CD4-positive, CD25-positive, alpha-beta regulatory T cell (primary cell): ENCODE measurements at regions not wholly inside any gene's neighbourhood (a gene's known extent, or its start where the extent isn't known, plus 50 kb on each side); places are given as distances from the start of the nearest gene placed in this dataset.
"Not testable (repeated sequence)": the region's sequence is repeated elsewhere in the genome, so short reads cannot be mapped to it uniquely, and the experiment has no call there.

ENCODE experiments used
- ATAC-seq, 2 donors: fragments of 150-1000 bp; cut with Tn5 transposase; one replicate each; pipeline ENCODE4 v1.10.0; 2021; ENCODE audit warnings: low read depth in 2 of 2, moderate number of reproducible peaks in 2 of 2, moderate library complexity in 1 of 2
- DNase-seq, 3 donors: peaks; one replicate each; pipeline versions ENCODE4 v3.0.0 to v3.0.0-alpha.2; 2012 to 2022; ENCODE audit warnings: mixed read lengths in 1 of 3
- H3K27ac ChIP-seq: one replicate; pipeline ENCODE4 v1.7.0; 2013; ENCODE audit warnings: mild to moderate bottlenecking, low read length; ENCODE audit not compliant: insufficient read depth, poor library complexity, severe bottlenecking
- H3K27me3 ChIP-seq: one replicate; pipeline ENCODE4 v1.7.0; 2013; ENCODE audit warnings: low read length; ENCODE audit not compliant: control insufficient read depth, insufficient read depth
- H3K36me3 ChIP-seq: one replicate; pipeline ENCODE4 v1.7.0; 2013; ENCODE audit warnings: mild to moderate bottlenecking, low read length, moderate library complexity; ENCODE audit not compliant: control insufficient read depth, insufficient read depth
- H3K4me1 ChIP-seq: 2 replicates; pipeline ENCODE4 v1.7.0; 2013; ENCODE audit warnings: mild to moderate bottlenecking, low read length; ENCODE audit not compliant: insufficient read depth, control insufficient read depth, poor library complexity, severe bottlenecking
- H3K4me3 ChIP-seq: one replicate; pipeline ENCODE4 v1.7.0; 2013; ENCODE audit warnings: low read depth, mild to moderate bottlenecking, low read length, moderate library complexity
- H3K9me3 ChIP-seq, 2 experiments: 1 replicate in 1 of 2; 2 replicates in 1 of 2; pipeline ENCODE4 v1.7.0; 2013; ENCODE audit warnings: low read length in 2 of 2, mild to moderate bottlenecking in 1 of 2, moderate library complexity in 1 of 2; ENCODE audit not compliant: control insufficient read depth in 2 of 2
- H3K27ac Mint-ChIP-seq, 3 donors: one replicate each; pipeline ENCODE4 v1.8.0; 2020 to 2022; ENCODE audit warnings: mild to moderate bottlenecking in 3 of 3, mixed read lengths in 3 of 3, moderate library complexity in 2 of 3
- H3K27me3 Mint-ChIP-seq: one replicate; pipeline ENCODE4 v1.8.0; 2022; ENCODE audit warnings: mild to moderate bottlenecking, mixed read lengths
- H3K36me3 Mint-ChIP-seq: one replicate; pipeline ENCODE4 v1.8.0; 2020; ENCODE audit warnings: mixed read lengths
- H3K4me1 Mint-ChIP-seq, 4 donors: one replicate each; pipeline ENCODE4 v1.8.0; 2020 to 2022; ENCODE audit warnings: mixed read lengths in 4 of 4, mild to moderate bottlenecking in 1 of 4
- H3K4me3 Mint-ChIP-seq, 4 donors: one replicate each; pipeline ENCODE4 v1.8.0; 2020 to 2022; ENCODE audit warnings: mild to moderate bottlenecking in 4 of 4, mixed read lengths in 4 of 4, moderate library complexity in 3 of 4
- H3K9me3 Mint-ChIP-seq, 7 donors: one replicate each; pipeline ENCODE4 v1.8.0; 2020 to 2022; ENCODE audit warnings: mixed read lengths in 7 of 7, mild to moderate bottlenecking in 3 of 7, moderate library complexity in 2 of 7

DNA sequence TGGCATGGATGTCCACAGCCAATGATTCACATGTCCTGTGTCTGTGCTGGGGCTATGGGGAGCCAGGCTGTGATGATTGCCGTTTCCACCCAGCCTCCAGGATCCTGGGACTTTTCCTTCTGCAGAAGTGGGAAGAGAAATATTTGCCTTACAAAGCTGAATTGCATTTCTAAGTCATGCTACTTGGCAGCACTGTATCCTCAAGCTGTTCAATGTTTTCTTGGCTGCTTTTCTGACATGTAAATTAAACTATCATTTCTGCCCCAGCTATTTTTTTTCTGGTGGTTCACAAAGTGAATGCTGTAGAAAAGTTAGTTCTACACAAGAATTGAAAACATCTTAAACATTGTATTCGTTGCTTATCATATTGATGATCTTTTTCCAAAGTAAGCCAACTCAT lies 51.9 kb upstream of the TCERG1L start:
- no peak for ATAC-seq

DNA sequence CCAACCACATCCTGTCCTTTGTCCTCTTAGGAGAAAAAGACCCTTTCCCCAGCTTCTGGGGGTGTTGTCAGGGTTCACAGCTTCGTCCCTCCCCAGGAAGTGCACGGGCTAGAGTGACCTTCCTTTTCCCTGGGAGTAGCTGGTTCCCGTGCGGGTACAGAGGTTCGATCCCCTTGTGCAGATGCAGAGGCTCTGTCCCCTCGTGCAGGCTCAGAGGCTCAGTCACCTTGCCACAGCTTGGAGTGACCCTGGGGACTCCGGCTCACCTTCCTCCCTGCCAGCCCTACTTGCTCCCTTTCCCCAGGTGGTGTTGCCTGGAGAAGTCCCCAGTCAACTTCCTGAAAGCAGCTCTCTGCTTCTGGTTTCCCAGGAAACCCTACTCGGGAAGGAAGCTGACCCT lies 60.0 kb upstream of the TCERG1L start:
- Histone ChIP-seq H3K27ac (no peak overlapping the region), H3K27me3 (no peaks in the 10 kb centered on the region), H3K4me3 (no peak overlapping the region), H3K36me3 (no peaks in the 10 kb centered on the region), H3K4me1 (no peaks in the 10 kb centered on the region), H3K9me3 (peaks cover 2 to 4% of the 10 kb centered on the region in 2 experiments)
- DNase-seq (no peak), ATAC-seq (no peak)
- H3K4me1 Mint-ChIP-seq, result no peaks in the 10 kb centered on the region
- no peak overlapping the region for H3K27ac Mint-ChIP-seq
- no peaks in the 10 kb centered on the region for H3K27me3 Mint-ChIP-seq
- H3K9me3 Mint-ChIP-seq, result peaks cover 0 to 21% (median 3%) of the 10 kb centered on the region in 7 donors
- H3K36me3 Mint-ChIP-seq, result no peaks in the 10 kb centered on the region
- H3K4me3 Mint-ChIP-seq, result no peak overlapping the region

More for the DNA sequence above, 51.9 kb upstream of the TCERG1L start:
- H3K36me3 ChIP-seq, result no peaks in the 10 kb centered on the region
- peaks cover 0 to 16% (median 5%) of the 10 kb centered on the region in 7 donors for H3K9me3 Mint-ChIP-seq
- no peaks in the 10 kb centered on the region for H3K27me3 Mint-ChIP-seq
- H3K4me1 Mint-ChIP-seq, result no peaks in the 10 kb centered on the region
- H3K9me3 ChIP-seq, result peaks cover 0 to 1% of the 10 kb centered on the region in 2 experiments
- H3K4me1 ChIP-seq, result no peaks in the 10 kb centered on the region
- no peak for DNase-seq
- H3K27me3 ChIP-seq, result no peaks in the 10 kb centered on the region
- no peaks in the 10 kb centered on the region for H3K36me3 Mint-ChIP-seq
- no peak overlapping the region for H3K4me3 Mint-ChIP-seq
- no peak overlapping the region for H3K4me3 ChIP-seq
- no peak overlapping the region for H3K27ac ChIP-seq
- H3K27ac Mint-ChIP-seq, result no peak overlapping the region

DNA sequence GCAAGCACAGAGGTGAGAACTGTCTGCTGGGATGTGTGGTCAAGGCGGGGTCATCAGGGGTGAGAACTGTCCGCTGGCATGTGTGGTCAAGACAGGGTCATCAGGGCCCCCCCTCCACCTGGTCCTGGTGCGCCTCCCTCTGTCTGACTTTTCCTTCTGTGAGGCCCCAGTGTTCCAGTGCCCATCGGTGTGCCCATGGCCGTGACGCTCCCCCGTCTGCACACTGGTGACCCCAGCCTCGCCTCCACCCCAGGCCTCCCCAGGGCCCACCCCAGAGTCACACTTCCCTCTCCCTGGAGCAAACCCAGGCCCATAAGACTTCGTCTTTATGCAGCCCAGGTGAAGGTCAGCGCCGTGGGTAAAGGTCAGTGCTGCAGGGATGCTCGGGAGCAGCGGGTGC lies 70.1 kb upstream of the TCERG1L start:
- H3K4me3 Mint-ChIP-seq, result no peak overlapping the region
- H3K27ac ChIP-seq, result no peak overlapping the region
- no peak overlapping the region for H3K27ac Mint-ChIP-seq
- no peaks in the 10 kb centered on the region for H3K36me3 ChIP-seq
- H3K9me3 ChIP-seq, result no peaks in the 10 kb centered on the region
- H3K4me1 Mint-ChIP-seq, result no peaks in the 10 kb centered on the region
- no peaks in the 10 kb centered on the region for H3K27me3 ChIP-seq
- H3K4me3 ChIP-seq, result no peak overlapping the region
- H3K4me1 ChIP-seq, result no peaks in the 10 kb centered on the region
- peaks cover 4% of the 10 kb centered on the region for H3K27me3 Mint-ChIP-seq
- DNase-seq (no peak), ATAC-seq (no peak)
- H3K36me3 Mint-ChIP-seq, result no peaks in the 10 kb centered on the region
- H3K9me3 Mint-ChIP-seq, result peaks cover 0 to 2% (median 0%) of the 10 kb centered on the region in 7 donors

DNA sequence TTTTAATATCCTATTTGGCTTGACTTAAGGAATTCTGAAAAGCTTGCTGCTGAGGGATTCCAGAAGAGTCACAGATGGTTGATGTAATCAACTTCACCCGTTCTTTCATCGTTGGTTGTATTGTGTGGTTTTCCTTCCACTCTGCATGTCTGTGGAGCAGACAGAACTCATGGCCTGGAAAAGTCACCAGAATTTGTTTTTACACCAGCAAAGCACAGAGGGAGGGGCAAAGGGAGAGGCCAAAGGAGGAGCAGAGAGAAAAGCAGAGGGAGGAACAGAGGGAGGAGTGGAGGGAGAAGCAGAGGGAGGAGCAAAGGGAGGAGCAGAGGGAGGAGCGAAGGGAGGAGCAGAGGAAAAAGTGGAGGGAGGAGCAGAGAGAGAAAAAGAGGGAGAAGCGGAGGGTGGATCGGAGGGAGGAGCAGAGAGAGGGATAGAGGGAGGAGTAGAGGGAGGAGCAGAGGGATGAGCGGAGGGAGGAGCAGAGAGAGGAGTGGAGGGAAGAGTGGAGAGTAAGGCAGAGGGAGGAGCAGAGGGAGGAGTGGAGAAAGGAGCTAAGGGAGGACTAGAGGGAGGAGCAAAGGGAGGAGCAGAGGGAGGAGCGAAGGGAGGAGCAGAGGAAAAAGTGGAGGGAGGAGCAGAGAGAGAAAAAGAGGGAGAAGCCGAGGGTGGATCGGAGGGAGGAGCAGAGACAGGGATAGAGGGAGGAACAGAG lies 73.8 kb upstream of the TCERG1L start:
- not testable (repeated sequence) for H3K9me3 Mint-ChIP-seq, H3K36me3 Mint-ChIP-seq, H3K9me3 ChIP-seq, H3K4me1 ChIP-seq, H3K27ac Mint-ChIP-seq, H3K27me3 ChIP-seq, H3K4me3 Mint-ChIP-seq, H3K27me3 Mint-ChIP-seq, H3K4me3 ChIP-seq, DNase-seq, H3K27ac ChIP-seq, ATAC-seq, H3K36me3 ChIP-seq, H3K4me1 Mint-ChIP-seq

DNA sequence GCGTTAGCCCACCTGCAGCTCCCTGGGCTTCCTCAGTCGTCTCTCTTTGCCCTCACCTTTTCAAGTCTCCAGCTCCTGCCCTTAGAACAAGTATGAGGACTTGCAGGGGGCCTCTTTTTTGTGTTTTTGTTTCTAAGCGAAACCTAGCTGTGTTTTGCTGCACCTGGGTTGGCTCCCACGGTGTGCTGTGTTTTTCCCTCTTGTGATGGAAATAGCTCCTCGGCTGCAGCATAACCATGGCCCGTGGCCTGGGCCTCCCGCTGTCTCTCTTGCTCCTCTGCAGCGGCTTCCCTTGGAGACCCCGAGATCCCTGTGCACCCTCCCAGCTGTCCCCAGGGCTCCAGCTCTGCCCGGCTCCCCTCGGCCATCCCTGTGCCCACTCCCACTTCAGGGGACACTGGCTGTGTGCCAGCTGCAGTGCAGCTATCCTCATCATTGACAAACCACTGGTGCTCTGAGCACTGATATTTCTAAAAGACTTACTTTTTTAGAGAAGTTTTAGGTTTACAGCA lies 75.6 kb upstream of the TCERG1L start:
- DNase-seq, result no peak
- no peaks in the 10 kb centered on the region for H3K36me3 Mint-ChIP-seq

DNA sequence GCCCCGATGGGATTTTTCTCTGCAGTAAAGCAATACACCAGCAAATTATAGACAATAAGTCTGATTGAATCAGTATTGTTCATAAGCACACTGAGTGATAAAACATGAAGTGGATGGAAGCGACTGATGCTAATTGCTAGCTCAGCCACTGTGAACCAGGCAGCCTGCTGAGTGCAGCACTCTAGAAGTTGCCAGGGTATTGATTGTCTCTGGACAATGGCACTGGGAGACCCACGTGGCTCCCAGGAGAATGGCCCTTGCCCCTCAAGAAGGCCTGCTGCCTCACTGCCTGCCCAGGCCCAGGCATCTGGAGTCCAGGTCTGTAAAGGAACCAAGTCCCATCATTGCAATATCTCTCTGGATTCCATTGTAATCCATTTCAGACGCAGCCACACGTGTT lies 80.4 kb upstream of the TCERG1L start:
- no peak overlapping the region for H3K4me3 ChIP-seq
- H3K27ac ChIP-seq, result no peak overlapping the region
- no peak overlapping the region for H3K27ac Mint-ChIP-seq
- no peaks in the 10 kb centered on the region for H3K27me3 Mint-ChIP-seq
- ATAC-seq (no peak), DNase-seq (no peak)
- peaks cover 0 to 5% (median 0%) of the 10 kb centered on the region in 7 donors for H3K9me3 Mint-ChIP-seq
- H3K4me1 Mint-ChIP-seq, result no peaks in the 10 kb centered on the region
- no peaks in the 10 kb centered on the region for H3K27me3 ChIP-seq
- H3K9me3 ChIP-seq, result no peaks in the 10 kb centered on the region
- no peaks in the 10 kb centered on the region for H3K36me3 Mint-ChIP-seq
- no peak overlapping the region for H3K4me3 Mint-ChIP-seq
- no peaks in the 10 kb centered on the region for H3K36me3 ChIP-seq
- H3K4me1 ChIP-seq, result no peaks in the 10 kb centered on the region

More for the DNA sequence above, 75.6 kb upstream of the TCERG1L start:
- H3K27ac ChIP-seq, result no peak overlapping the region
- no peak overlapping the region for H3K27ac Mint-ChIP-seq
- H3K9me3 Mint-ChIP-seq, result peaks cover 0 to 2% (median 0%) of the 10 kb centered on the region in 7 donors
- no peak overlapping the region for H3K4me3 ChIP-seq
- H3K4me1 ChIP-seq, result no peaks in the 10 kb centered on the region
- H3K27me3 Mint-ChIP-seq, result no peaks in the 10 kb centered on the region
- no peaks in the 10 kb centered on the region for H3K4me1 Mint-ChIP-seq
- no peaks in the 10 kb centered on the region for H3K27me3 ChIP-seq
- ATAC-seq, result no peak
- H3K9me3 ChIP-seq, result no peaks in the 10 kb centered on the region
- no peaks in the 10 kb centered on the region for H3K36me3 ChIP-seq
- H3K4me3 Mint-ChIP-seq, result no peak overlapping the region

DNA sequence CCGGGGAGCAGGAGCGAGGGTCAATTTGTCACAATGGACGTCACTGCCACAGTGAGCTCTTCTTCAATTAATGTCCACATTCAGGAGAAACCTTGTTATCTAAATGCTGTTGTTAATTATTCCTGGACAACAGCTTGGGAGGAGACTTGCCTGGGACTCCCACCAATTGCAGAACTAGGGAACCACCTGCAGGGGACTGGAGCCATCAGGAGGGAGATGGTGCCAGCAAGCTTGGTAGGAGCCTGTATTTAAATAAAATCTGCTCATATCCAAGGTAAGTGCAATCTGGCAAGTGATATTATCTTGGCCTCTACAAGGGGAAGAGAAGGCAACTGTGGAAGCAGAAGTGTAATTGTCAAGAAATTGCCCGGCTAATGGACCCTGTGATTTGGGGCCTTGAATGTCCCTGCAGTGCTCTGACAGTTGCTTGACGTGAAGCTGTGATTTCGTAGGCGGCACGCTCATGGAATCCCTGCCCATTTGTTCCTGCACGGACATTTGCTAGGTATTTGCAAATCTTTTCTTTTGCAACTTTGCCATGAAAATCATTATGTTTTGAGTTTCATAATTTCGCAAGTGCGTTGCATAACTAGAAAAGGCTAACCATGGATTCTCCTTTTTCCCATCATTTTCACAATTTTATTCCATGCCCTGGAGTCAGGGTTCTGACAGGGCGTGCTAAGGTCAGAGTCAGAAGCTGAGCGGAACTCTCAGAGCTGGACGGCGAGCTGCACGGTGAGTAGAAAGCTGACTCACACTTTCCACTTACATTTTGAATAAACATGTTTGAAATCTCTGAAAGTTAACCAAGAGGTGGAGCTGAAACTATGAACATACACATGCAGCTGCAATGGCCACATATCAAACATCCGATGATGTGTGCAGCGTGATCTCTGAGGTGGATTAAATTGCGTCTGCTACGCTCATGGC lies 84.9 kb upstream of the TCERG1L start:
- H3K27me3 ChIP-seq, result no peaks in the 10 kb centered on the region
- H3K4me3 ChIP-seq, result no peak overlapping the region
- ATAC-seq, result no peak
- Mint-ChIP-seq H3K9me3 (peaks cover 0 to 5% (median 0%) of the 10 kb centered on the region in 7 donors), H3K27ac (no peak overlapping the region), H3K4me3 (no peak overlapping the region), H3K36me3 (no peaks in the 10 kb centered on the region), H3K27me3 (no peaks in the 10 kb centered on the region), H3K4me1 (no peaks in the 10 kb centered on the region)
- H3K27ac ChIP-seq, result no peak overlapping the region
- no peaks in the 10 kb centered on the region for H3K4me1 ChIP-seq
- no peak for DNase-seq
- H3K9me3 ChIP-seq, result no peaks in the 10 kb centered on the region
- no peaks in the 10 kb centered on the region for H3K36me3 ChIP-seq
